Pons (tissue), 1 donor: ENCODE measurements at regions not wholly inside any gene's neighbourhood (a gene's known extent, or its start where the extent isn't known, plus 50 kb on each side); places are given as distances from the start of the nearest gene placed in this dataset.

ENCODE experiments used
- DNase-seq: peaks from one replicate; pipeline ENCODE4 v3.0.0-alpha.2; 2016; ENCODE audit warnings: low spot score

DNA sequence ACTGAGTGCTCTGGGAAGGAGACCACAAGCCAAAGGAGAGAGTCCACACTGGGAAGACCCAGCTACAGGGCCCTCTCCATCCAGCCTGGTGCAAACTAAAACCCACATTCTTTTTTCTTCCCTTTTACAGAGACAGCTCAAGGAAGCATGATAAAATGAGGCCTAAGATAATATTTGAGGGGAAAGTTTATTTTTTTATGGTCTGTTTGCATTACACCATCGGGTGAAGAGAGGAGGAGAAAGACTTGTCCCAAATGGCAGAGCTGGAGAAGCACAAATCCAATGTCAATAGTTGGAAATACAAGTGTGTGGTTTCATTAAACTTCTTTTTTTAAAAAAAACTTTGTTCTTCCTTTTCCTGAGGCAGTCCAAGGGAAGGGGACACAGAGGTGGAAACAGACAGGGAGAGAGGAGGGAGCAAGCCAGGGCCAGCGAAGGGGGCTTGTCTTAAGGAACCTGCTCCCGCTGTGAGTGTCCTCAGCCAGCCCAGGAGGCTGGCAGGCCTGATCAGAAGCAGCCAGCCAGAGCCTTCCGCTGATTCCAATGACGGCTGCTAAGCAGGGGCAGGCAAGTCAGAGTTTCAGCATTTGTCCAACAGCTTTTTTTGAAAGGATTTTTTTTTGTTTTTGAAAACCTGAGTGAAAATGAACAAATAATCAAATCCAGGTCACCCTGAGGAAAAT is 203.8 kb upstream of the SIX2 start:
- no peak for DNase-seq

- DNase-seq: no peak
Observed at GRCh38 chr2:45211636-45212035, 202.4 kb upstream of the SIX2 start.

GRCh38 chr2:45210462-45211195 is 201.4 kb upstream of the SIX2 start:
- DNase-seq: no peak

GRCh38 chr2:45209875-45210274 is 200.6 kb upstream of the SIX2 start:
- no peak for DNase-seq

DNA sequence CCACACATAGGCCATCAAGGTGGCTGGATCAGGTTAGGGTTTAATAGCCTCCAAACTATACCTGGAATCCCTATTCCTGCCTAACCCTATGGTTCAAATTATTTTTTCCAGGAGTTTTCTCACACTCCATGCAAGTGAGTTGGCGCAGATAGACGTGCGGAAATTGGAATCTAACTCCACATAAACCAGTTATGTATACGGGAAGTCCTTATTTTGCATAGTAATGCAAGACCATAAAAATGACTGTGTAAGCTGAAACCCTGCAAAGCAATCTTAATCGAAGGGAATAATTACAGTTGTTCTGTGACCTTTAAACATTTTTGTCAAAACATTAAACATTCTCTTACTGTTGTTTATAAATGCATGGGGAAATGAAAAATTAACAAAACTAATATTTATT is 200.1 kb upstream of the SIX2 start:
- DNase-seq: no peak

- DNase-seq: no peak
Observed at GRCh38 chr2:45207101-45207500, 197.8 kb upstream of the SIX2 start.

DNA sequence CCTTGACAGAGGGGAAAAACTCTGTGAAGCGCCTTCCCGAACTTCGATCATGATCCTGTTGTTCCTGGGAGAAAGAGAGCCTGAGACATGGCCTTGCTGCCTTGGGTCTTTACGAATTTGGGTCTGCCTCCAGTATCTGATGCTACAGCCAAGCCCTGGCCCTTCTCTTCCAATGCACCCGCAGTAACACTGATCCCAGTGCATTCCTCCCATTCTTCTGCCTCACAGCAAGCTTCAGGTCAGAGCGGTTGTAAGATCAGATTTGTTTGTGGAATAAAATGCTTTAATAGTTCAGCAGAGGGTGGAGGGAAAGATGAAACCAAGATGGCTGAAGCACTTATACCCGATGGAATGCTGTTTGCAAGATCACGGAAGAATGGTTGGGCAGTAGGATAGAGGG is 196.7 kb upstream of the SIX2 start:
- no peak for DNase-seq

DNA sequence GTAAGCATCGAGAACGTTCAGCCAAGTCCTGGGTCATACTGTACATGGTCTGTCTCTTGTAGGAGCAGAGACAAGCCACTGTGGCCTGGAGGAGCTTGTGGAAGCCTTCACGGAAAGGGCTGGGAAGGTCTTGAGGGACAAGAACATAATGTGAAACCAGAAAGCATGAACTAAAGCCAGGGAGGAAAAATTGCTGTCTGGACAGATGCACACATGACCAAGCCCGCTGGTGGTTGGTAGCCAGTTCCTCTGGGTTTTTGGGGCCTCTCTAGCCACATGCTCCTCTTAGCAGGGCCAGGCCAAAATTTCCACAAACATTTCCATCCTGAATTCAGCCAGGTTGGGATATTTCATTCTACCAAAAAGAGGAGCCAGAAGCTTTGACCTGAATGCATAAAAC is 196.2 kb upstream of the SIX2 start:
- no peak for DNase-seq

- DNase-seq: no peak
Observed at GRCh38 chr2:45203400-45203799, 194.1 kb upstream of the SIX2 start.

DNA sequence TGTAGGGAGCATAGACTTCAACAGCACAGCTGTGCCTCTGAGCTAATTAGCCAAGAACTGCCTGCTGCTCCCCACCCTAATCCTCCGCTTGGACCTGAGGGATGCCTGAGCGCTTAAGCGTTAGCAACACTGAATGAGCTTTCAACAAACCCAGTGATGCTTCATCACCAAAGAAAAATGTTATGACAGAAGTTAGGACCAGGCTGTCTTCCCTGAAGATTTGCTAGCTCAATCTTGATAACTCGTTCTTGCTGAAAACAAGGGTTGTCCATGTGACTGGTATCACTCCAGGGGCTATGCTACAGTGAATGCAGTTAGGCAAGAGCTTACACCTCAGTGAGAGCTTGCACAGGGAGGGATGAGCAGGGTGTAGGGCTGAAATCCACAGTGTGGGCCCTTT is 190.7 kb upstream of the SIX2 start:
- no peak for DNase-seq

GRCh38 chr2:45195916-45196315 is 186.7 kb upstream of the SIX2 start:
- DNase-seq: no peak

DNA sequence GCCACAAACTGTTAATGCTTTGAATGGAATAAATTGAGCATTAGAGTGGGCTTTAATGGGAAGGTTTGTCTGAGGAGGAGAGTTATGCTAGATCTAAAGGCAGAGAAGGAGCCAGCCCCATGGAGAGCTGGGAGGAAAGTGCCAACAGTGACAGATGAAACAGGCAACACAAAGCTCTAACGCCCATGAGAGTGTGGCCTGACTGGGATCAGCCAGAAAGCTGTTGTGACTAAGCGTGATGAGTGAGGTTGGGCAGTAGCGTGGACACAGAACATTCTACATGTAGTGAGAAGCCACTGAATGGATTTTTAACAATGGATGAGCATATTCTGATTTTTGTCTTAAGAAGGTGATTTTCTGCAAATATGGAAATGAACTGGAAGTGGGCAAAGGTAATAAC is 185.3 kb upstream of the SIX2 start:
- DNase-seq: no peak

DNA sequence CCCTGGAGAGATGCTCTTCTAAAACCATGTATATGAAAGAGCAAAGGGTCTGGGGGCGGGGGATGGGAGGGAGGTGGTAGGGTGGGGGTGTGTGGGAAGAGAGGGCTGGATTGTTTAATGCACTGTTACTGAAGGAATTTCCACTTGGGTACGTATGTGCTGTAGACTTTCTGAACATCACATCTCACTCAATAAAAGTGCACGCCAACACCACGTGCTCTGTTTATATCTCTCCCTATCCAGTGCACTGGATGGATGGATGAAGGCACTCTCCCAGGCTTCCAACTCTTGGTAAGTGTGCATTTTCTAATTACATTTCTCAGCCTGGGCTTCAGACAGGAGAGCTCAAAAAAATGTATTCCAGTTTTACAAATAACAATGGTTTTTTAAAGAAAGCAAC is 184.3 kb upstream of the SIX2 start:
- no peak for DNase-seq

DNA sequence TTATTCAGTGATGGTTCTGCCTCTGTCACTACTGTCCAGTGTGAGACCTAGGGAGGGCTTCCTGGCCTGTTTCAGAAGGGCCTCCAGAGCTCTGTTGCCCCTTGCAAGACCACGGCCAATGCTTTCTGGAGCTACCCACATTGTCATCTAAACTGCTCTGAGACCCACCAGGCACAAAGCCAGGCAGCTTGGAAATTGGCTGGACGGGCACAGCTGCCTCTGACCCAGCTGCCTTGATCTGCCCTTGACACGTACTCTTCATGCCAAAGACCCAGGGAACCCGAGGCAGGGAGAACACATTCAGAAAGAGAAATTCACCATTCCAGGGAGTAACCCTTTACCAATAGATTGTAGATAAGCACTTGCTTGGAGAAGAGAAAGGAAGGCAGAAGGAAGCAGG is 183.7 kb upstream of the SIX2 start:
- no peak for DNase-seq

- no peak for DNase-seq
Observed at GRCh38 chr2:45192481-45192880, 183.2 kb upstream of the SIX2 start.

DNA sequence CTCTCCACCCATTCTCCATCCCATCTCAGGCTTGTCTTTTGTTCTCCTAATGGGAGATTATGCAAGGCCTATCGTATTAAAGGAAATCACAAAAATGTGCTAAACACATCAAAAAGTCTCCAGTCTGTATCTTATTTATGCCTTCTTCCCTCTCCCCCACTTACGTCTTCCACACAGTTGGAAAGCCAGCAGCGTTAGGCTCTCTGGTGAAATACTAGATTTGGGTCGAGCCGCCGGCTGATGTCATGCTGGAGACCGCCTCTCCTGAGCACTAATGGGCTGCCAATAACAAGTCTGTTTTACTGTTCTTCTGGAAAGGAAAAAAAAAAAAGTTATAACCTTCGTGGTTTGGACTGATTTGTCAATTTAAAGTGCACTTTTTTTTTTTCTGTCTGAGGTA is 182.7 kb upstream of the SIX2 start:
- no peak for DNase-seq

DNA sequence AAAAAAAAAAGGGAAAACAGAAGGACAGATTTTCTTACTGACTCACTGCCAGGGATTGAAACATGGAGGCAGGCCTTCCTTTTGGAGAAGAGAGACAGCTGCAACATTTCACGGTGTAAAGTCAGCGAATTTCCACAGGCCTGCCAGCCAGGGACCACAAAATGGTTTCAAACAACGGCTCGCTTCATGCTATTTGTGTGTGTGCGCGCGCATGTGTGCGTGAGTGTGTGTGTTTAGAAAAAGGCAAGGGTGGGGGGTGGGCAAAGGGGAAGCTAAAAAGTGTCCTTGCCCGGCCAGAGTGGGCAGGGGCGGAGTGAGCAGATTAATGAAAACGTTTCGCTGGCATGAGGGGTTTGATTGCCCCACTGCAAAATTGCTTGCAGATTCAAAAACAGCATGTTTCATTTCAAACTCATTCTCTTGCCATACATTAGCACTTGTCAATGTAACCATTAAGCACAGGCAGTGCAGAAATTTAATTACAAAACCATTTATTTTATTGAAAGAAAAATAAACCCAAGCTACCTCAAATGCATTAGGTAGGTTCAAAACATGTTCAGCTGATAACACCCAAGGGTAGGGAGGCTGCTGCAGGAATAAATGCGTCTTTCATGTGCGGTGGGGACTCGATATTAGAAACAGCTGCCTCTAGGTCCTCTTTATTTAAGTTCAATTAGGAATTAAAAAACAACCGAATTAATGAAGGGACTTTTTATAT is 182.1 kb upstream of the SIX2 start:
- DNase-seq: no peak

- DNase-seq: no peak
Observed at GRCh38 chr2:45190481-45190942, 181.3 kb upstream of the SIX2 start.

DNA sequence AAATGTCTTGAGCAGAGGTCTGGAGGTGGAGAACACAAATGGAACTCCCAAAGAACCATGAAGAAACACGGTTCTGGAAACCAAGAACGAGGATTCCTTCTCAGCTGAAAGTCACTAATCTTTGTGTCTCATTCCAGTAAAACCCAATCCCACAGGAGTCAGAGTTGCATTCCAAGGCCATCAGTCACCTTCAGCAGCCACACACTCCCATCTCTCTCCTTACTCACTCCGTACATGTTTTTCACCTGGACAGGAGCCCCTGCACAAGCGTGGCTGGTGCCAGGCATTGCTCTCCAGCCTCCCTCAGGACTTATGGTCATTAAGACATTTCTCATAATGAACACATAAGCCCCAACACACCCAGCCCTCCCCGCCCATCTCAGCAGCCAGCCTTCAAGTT is 175.4 kb upstream of the SIX2 start:
- no peak for DNase-seq

DNA sequence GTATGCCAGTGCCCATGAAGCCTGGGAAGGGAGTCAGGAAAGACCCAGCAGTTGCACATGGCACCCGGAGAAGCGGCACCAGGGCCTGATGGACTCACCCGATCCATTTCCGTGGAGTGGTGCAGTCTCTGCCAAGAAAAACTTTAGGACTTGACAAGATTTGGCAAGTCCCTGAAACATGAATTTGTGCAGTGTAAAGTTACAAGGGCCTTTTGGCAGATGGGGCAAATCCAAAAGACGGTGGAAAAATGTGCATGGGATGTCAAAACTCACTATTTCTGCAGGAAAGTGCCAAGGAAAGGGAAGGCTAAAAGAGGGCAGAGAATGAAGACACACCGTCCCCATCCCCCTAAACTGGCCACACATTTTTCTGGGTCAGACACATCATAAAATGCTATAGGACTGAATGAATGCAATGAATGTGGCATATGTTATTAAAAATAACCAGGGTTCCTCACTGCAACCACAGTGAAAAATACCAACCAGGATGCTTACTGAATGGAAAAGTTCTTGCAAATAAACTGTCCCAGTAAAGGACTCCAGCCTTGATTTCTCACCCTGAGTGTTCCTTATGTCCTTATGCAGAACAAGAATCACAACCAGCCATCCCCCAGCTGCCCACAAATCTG is 173.5 kb upstream of the SIX2 start:
- DNase-seq: no peak

GRCh38 chr2:45180779-45181178 is 171.5 kb upstream of the SIX2 start:
- no peak for DNase-seq

GRCh38 chr2:45180033-45180746 is 170.9 kb upstream of the SIX2 start:
- no peak for DNase-seq
